ENCODE measurements at regions not wholly inside any gene's neighbourhood (a gene's known extent, or its start where the extent isn't known, plus 50 kb on each side); places are given as distances from the start of the nearest gene placed in this dataset.

DNA sequence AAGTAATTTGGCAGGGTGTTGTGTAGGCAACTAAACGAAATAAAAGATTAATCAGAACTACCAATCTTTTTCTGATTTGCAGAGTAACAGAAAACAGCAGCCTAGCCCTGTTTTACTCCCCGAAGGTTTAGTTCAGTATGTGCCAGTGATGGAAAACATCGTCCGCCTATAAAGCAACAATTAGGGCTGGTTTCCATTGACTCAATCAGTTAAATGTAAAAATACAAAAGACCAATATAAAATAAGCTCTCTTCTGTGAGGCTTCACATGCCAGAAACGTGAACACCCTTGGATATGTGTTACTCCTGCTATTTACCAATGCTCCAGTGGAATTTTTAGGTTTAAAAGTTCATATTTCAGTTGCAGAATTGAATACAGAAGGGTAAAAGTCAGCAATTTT lies 210.5 kb upstream of the RSPO3 start:
- Histone ChIP-seq H3K4me3 (no peak overlapping the region), H3K27ac (no peak overlapping the region), H3K4me1 (no peaks in the 10 kb centered on the region), H3K27me3 (no peaks in the 10 kb centered on the region), H3K9me3 (no peaks in the 10 kb centered on the region), H3K36me3 (no peaks in the 10 kb centered on the region)
- TF ChIP-seq, protein P1, sequence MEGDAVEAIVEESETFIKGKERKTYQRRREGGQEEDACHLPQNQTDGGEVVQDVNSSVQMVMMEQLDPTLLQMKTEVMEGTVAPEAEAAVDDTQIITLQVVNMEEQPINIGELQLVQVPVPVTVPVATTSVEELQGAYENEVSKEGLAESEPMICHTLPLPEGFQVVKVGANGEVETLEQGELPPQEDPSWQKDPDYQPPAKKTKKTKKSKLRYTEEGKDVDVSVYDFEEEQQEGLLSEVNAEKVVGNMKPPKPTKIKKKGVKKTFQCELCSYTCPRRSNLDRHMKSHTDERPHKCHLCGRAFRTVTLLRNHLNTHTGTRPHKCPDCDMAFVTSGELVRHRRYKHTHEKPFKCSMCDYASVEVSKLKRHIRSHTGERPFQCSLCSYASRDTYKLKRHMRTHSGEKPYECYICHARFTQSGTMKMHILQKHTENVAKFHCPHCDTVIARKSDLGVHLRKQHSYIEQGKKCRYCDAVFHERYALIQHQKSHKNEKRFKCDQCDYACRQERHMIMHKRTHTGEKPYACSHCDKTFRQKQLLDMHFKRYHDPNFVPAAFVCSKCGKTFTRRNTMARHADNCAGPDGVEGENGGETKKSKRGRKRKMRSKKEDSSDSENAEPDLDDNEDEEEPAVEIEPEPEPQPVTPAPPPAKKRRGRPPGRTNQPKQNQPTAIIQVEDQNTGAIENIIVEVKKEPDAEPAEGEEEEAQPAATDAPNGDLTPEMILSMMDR (IDR thresholded peaks at IDR 0.05) = no peak
- intact Hi-C loops (cut with DNase I) = no loop called here
- ATAC-seq (no peak), DNase-seq (peak in 2 of 4 donors; percentile 51 to 58)

- DNase-seq (peak in 1 of 4 donors; percentile 15), ATAC-seq (no peak)
- H3K9me3 ChIP-seq = no peaks in the 10 kb centered on the region
- no peak overlapping the region for H3K27ac ChIP-seq
- no peaks in the 10 kb centered on the region for H3K36me3 ChIP-seq
- no peaks in the 10 kb centered on the region for H3K4me1 ChIP-seq
- intact Hi-C loops (cut with DNase I) = no loop called here
- no peak overlapping the region for H3K4me3 ChIP-seq
- no peaks in the 10 kb centered on the region for H3K27me3 ChIP-seq
- TF ChIP-seq, protein P1 (IDR thresholded peaks at IDR 0.05) = no peak
Measured at GRCh38 chr6:126909493-126909892, 209.0 kb upstream of the RSPO3 start.

DNA sequence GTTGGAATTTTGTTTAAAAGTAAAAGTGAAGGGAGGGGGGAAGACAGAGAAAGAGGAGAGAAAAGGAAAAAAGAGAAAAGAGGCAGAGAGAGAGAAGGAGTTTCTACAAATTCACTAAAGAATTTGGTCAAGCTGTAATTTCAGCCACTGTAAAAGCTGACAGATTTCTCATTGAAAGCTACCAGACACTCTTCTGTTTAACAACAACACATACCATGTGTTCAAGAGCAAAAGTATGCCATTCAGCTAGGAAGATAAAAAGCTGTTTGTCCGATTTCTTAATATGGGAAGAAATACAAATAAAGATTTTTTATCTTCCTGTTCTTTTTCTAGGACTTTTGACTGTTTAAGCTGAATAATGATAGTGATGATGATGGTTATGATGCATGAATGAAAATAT lies 204.8 kb upstream of the RSPO3 start:
- no peak overlapping the region for H3K27ac ChIP-seq
- H3K27me3 ChIP-seq = no peaks in the 10 kb centered on the region
- H3K9me3 ChIP-seq = no peaks in the 10 kb centered on the region
- intact Hi-C loops (cut with DNase I) = no loop called here
- no peaks in the 10 kb centered on the region for H3K4me1 ChIP-seq
- H3K36me3 ChIP-seq = no peaks in the 10 kb centered on the region
- no peak overlapping the region for H3K4me3 ChIP-seq
- TF ChIP-seq, protein P1 (IDR thresholded peaks at IDR 0.05) = no peak
- DNase-seq (no peak), ATAC-seq (no peak)

DNA sequence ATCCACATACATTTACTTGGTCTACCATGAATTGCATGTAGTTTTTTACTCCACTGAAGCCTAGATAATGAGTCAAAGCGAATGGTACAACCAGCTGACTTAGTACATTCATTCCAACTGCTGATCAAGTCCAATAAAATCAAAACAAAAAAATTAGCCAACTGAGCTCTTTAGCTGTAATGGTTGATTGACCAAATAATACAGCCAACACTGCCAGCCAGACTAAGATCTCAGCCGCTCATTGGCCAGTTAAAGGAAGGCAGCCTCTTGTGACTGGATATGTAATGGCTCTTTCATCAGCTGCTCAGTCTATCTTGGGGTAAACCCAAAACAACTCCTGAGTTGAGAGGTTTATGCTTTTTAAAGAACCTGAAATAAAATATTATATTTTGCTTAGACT lies 204.3 kb upstream of the RSPO3 start:
- H3K4me1 ChIP-seq = no peaks in the 10 kb centered on the region
- H3K27ac ChIP-seq = no peak overlapping the region
- H3K27me3 ChIP-seq = no peaks in the 10 kb centered on the region
- no peak overlapping the region for H3K4me3 ChIP-seq
- ATAC-seq (no peak), DNase-seq (no peak)
- H3K36me3 ChIP-seq = no peaks in the 10 kb centered on the region
- H3K9me3 ChIP-seq = no peaks in the 10 kb centered on the region
- TF ChIP-seq, protein P1 (IDR thresholded peaks at IDR 0.05) = no peak
- intact Hi-C loops (cut with DNase I) = no loop called here

- intact Hi-C loops (cut with DNase I) = no loop called here
- ATAC-seq = no peak
- TF ChIP-seq, protein P1 (IDR thresholded peaks at IDR 0.05) = no peak
Measured at GRCh38 chr6:126914801-126915200, 203.7 kb upstream of the RSPO3 start.

More at GRCh38 chr6:126914801-126915200, 203.7 kb upstream of the RSPO3 start:
- Histone ChIP-seq H3K27me3 (no peaks in the 10 kb centered on the region), H3K36me3 (no peaks in the 10 kb centered on the region), H3K4me3 (no peak overlapping the region), H3K27ac (no peak overlapping the region), H3K4me1 (no peaks in the 10 kb centered on the region), H3K9me3 (no peaks in the 10 kb centered on the region)
- no peak for DNase-seq
